Stimulated activated CD8-positive, alpha-beta memory T cell treated with anti-CD3 and anti-CD28 coated beads, Interleukin-7, amount 100 ng/mL, for 48 hours (primary cell): ENCODE measurements at regions not wholly inside any gene's neighbourhood (a gene's known extent, or its start where the extent isn't known, plus 50 kb on each side); places are given as distances from the start of the nearest gene placed in this dataset.
A peak's percentile ranks its signal among the peaks of the same experiment; 100 is the strongest.
"Not testable (repeated sequence)": the region's sequence is repeated elsewhere in the genome, so short reads cannot be mapped to it uniquely, and the experiment has no call there.

Experiments
- DNase-seq, 2 donors: peaks; one replicate each; pipeline ENCODE4 v3.0.0-alpha.2; 2020; ENCODE audit warnings: low read depth in 1 of 2; ENCODE audit errors: extremely low read depth in 1 of 2

DNA sequence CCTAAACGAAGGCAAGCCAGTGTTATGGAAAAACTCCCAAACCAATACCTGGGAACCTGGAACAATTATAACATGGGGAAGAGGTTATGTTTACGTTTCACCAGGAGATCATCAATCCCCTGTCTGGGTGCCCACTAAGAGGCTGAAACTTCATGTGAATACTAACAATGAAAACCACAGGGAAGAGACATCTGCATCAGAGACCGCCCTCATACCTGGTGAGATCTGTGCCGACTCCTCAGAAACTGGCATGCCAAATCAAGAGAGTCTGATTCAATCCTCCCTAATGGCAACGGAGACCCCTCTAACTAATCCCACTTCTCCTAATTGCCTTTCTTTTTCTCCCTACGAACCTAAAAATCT lies 163.2 kb downstream of the IER5 start:
- no peak for DNase-seq

DNA sequence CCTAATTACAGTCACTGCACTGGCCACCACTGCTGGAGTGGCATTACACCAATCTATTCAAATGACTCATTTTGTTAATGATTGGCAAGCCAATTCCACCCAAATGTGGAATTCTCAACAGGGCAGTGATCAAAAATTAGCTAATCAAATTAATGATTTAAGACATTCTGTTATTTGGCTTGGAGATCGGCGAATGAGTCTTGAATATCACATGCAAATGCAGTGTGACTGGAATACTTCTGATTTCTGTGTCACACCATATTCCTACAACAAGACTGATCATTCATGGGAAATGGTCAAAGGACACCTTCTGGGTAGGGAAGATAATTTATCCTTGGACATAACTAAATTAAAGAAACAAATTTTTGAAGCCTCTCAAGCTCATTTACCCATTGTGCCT lies 165.1 kb downstream of the IER5 start:
- DNase-seq = not testable (repeated sequence)

DNA sequence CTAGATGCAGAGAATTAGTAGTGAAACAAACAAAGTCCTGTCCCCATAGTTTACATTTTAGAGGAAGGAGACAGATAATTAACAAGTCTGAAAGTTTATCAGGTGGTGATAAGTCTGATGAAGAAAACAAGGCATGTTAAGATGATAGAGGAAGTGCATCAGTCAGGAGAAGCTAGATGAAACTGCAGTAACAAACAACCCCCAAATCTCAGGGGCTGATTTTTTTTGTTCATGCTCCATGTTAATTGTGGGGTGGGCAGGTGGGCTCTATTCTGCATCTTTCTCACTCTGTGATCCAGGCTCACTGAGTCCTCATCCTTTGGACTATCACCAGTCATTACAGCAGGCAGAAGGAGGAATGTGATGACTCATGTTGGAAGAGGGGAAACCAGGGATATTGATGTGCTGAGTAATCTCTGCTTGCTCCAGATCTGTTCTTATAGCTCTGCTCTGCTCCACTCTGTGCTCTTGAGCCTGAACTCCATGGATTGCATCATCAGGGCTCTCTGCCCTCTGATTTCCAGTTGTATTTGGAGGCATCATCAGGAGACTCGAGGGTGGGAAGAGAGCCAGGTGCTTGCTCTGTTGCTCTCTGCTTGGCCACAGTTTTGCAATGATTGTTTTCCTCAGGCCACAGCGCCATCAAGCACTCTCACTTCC lies 166.9 kb downstream of the IER5 start:
- DNase-seq = no peak

DNA sequence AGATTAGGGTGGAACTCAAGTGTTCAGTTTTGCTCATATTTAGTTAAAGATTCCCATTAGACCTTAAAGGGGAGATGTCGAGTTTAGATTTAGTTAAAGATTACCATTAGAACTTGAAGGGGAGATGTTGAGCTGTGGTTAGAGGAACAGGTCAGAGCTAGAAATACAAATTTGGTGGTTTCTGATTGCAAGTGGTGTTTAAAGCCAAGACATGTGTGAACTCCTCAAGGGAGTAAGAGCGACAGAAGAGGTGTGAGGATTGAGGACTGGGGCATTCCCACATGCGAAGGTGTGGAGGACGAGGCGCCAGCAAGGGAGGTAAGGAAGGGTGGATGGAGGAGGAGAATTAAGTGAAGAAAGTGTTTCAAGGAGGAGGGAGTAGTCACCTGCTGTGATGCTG lies 168.6 kb downstream of the IER5 start:
- DNase-seq = no peak

DNA sequence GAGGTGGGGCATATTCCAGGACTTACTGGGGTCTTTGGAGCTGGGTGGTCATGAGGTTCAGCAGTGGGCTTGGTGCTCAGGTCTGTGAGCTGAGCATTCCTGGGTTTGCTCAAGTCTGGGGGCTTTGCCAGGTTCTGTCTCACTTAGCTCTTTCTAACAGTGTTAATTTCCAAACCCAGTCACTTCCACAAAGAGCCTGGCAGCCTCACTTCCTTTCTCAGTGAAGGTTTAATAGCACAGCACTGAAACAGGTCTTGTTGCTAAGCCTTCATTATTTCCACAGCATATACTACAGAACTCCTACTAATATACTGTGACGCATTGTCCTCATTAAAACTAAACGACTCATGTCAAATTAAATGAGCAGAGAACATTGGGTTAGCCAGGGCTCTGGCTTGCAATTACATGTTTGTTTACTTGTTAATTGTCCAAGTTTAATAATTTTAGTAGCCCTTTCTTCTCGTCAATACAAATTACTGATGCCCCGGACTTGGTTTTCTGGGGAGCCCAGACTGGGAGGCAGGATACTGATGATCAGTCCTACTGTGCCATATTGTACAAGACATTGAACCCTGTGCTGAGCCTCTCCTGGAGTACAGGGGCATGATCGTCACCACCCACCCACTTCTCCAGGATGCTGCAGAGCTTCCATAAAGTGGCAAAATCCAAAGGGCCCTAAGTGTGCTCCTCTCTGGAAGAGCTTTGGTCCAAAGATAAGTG lies 170.7 kb downstream of the IER5 start:
- DNase-seq = no peak

DNA sequence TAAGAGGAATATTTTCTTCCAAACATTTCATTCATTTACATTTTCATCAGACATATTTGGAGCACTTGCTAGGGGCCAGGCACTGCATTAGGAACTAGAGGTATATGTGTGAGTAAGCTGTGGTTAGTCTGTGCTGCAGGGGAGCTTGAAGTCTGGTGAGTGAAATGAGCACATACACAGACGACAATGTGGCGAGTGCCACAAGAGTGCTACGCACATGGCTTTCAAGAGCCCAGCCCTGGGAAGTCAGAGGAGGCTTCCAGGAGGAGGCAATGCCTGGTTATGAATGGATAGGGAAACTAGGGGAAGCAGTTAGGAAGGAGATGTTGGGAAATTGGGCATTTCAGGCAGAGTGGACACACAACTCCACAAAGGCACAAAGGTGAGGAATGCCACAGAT lies 171.8 kb downstream of the IER5 start:
- no peak for DNase-seq

DNA sequence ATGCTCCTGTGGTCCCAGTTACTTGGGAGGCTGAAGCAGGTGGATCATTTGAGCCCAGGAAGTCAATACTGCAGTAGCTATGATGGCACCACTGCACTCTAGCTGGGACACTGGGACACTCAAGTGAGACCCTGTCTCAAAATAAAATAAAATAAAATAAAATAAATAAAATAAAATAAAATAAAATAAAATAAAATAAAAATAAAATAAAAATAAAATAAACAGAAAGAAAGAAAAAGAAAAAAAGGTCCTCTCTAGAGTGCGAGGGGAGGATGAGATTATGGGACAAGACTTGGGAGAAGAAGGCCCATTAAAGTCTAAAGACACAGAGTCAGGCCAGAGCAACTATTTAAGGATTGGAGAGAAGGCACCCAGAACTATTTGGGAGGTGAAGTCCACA lies 172.5 kb downstream of the IER5 start:
- no peak for DNase-seq

DNA sequence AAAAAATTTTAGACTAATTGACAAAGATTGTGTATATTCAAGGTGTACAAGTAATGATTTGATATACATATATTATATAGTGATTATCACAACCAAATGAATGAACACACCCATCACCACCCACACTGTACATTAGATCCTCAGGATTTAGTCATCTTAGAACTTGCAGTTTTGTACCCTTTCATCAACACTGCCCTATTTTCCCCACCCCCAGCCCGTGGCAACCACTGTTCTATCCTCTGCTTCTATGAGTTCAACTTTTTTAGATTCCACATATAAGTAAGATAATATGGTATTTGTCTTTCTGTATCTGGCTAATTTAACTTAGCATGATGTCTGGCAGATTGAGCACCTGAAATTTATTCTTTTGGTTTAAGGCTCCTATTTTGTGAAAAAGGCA lies 173.6 kb downstream of the IER5 start:
- no peak for DNase-seq

DNA sequence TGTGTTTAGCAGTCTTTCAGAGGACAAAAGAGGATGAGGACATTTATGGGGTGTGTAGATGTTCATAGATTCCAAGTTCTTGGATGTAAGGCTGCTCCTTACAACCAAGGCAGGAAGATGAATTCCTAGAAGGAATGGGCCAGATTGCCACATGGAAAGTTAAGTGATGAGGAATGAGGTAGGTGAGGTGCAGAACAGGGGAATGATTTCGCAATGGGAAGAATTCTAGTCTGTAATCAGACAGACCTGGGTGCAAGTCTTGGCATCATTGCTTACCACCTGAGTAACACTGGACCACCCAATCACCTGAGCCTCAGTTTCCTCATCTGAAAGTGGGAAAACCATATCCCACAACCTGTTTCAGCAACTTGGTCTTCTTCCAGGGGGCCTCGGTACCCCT lies 174.9 kb downstream of the IER5 start:
- DNase-seq = no peak

DNA sequence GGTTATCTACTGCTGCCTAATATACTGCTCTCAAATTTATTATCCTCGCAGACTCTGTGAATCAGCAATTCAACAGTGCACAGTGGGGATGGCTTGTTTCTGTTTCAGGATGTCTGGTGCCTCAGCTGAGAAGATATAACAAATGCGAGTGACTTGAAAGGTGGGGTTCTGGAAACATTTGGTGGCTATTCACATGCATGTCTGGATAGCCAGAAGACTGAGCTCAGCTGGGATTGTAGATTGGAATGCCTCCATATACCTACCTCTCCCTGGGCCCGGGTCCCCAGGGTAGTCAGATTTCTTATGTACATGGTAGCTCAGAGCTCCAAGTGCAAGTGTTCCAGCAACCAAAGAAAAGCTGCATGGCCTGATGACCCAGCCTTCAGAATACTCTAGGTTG lies 176.3 kb downstream of the IER5 start:
- no peak for DNase-seq

DNA sequence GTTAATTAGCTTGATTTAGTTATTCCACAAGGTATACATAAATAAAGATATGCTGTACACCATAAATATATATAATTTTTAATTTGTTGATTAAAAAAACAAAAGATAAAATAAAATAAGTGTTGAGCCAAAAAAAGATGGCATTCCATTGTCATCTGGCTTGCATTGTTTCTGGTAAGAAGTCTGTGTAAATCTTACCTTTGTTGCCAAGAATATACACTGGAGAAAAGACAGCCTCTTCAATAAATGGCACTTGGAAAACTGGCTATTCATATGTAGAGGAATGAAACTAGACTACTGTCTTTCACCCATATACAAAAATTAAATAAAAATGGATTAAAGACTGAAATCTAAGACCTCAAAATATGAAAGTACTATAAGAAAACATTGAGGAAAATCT lies 196.5 kb downstream of the IER5 start:
- no peak for DNase-seq

DNA sequence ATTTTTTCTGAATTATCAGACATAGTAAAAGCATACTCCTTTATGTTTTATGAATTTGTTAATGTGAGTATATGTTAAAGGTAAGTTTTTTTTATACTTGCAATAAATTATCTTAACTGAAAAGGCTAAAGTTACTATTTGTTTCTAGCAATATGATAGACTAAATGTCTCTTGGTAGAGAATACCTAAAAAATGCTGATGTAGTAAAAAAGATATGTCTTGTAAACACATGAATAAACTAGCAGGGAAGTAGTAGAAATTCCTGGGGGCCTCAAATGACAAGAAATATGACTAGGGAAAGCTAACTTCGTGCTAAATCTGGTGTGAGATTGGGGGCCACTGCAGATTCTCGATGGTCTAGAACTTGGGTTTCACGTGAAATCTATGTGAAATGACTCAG lies 188.1 kb upstream of the CACNA1E start:
- DNase-seq = no peak

DNA sequence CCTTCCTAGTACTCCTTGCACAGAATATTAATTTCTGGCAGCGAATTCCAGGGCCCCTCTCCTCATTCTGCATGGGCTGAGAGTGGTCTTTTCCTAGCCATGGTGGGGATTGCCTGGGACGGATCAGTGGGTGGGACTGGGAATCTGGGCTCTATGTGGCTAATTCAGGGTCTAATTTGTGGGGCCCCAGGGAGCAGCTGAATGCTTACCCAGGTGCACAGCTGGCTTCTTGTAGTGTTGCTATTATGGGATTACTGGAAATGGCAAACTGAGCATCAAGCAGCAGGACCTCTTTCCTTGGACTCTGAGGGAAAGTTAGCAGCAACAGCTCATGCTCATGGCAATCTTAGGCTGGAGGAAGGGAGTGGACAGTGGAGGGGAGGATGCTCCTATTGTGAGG lies 187.1 kb upstream of the CACNA1E start:
- no peak for DNase-seq

DNA sequence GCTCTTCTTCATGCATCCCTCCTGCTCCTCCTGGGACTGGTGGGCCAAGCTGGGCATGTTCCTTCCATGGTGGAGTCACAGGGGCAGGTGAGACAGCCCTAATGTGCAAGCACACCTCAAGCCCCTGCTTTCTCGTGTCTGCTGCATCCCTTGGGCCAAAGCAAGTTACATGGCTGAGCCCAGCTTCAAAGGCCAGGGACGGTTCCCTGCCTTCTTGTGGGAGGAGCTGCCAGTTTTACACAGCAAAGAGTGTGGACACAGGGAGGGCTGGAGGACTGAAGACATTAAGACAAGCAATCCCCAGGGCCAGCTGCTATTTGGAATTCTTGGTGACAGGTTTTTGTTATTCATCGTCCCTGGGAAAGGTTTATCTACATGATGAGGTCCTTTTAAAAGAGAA lies 175.2 kb upstream of the CACNA1E start:
- no peak for DNase-seq

DNA sequence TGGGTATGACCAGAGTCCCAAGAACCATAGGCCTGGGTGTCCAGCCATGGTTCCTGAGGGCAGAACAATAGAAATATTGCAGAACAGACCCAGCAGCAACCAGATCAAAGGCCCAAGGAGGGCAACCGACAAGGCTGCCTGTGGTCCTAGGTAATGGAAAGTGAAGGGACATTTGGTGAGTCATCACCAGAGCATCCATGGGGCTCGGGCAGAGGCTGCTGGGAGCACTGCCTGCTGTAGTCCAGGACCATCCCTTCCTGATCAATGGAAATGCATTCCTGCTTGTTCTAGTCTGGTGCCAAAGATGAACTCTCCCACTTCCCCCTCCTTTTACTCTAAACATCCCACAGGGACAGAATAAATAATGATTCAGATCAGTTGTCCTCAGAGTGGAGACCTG lies 172.8 kb upstream of the CACNA1E start:
- DNase-seq = no peak

DNA sequence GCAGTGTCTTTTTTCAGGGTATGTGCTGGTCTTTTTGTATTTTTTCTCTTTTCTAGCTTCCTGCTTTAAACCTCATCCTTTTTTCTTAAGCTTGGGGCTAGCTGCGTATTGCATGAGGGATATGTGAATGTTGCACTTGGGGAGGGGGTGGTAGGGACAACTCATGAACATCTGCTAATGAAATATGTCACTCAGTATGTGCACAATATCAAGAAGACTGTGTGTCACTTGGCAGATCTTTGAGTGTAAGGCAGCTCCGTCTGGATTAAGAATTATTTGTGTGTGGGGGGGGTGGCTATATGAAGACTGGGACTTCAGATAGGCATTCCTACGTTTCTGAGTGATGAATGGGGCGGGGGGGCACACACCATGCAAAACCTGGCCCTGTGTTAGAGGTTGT lies 170.4 kb upstream of the CACNA1E start:
- DNase-seq = no peak

DNA sequence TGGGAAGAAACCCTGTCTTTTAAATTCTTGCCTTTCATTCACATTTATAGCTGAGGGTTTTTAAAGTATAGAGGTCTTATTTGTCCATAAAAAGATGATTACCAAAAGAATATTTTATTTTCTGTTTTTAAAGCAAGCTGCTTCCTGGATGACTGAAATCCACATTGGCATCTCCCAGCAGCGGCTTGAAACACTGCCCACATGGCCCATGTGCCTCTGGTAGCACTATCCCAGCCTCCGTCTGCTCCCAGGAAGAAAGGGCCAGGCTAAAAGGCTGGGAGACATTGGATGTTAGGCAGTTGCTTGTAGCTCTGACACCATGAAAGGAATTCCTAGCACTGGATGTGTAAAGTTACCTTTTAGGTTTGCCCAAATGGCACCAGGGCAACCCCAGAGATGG lies 169.9 kb upstream of the CACNA1E start:
- DNase-seq = no peak

DNA sequence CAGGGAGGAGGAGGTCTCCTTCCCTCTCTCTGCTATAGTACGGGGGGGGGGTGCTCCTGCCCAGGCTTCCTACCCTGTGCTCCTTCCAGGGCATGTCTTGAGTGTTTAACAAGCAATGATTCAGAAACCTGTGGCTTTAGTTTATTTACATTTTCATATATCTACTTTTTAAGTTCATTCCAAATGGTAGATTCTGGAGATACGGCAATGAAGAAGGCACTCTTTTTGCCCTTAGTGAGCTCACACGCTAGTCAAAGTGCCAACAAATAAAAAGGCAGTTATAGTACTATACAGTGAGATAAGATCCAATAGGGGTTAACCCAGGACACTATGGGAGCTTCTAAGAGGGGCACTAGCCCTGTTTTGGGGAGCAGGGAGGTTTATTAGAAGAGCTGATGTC lies 169.3 kb upstream of the CACNA1E start:
- no peak for DNase-seq

DNA sequence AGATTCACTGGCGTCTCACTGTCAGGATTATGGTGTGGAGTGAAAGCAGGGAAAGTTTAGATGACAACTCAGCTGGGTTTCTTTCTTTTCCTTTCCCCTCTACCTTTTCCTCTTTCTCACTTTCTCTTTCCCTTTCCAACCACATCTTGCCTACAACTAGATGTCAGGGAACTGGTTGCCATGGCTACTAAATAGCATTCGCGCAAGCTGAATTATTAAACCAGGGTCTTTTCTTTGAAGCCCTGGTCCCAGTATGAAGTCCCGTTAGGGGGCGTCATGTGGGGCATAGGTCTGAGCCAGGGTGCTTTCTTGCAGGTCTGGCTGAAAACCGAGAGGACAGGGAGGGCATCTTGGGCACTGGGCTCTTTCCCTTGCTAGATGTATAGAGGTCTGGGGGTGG lies 168.4 kb upstream of the CACNA1E start:
- no peak for DNase-seq

DNA sequence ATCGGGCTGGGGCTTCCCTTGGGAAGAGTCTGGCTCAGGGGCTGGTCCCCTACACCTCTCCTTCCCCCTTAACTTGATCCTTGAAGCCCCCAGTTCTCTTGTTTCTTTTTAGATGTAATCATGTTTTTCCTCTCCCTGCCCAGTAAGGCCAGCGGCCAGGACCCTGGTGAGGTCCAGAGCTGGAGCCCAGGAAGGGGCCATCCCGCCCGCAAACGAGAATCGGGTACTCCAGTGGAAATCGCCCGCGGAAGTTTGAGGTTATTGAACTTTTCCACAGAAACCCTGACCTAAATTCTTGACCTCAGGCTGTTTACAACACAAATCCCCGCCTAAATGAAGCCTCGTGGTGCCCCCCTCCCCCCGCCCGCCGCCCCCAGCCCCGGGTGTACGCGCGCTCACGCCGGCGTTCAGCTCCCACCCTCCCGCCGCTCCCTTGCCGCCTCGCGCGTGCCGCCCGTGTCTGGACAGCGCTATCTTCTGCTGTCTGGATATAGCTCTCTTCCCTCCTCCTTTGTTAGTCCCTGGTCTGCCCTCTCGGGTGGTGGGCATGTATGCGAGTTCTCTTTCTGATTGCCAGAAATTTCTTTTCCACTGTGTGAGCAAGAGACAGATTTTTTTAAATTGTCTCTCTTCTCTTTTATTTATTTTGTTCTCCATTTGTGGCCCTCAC lies 165.9 kb upstream of the CACNA1E start:
- DNase-seq = no peak

DNA sequence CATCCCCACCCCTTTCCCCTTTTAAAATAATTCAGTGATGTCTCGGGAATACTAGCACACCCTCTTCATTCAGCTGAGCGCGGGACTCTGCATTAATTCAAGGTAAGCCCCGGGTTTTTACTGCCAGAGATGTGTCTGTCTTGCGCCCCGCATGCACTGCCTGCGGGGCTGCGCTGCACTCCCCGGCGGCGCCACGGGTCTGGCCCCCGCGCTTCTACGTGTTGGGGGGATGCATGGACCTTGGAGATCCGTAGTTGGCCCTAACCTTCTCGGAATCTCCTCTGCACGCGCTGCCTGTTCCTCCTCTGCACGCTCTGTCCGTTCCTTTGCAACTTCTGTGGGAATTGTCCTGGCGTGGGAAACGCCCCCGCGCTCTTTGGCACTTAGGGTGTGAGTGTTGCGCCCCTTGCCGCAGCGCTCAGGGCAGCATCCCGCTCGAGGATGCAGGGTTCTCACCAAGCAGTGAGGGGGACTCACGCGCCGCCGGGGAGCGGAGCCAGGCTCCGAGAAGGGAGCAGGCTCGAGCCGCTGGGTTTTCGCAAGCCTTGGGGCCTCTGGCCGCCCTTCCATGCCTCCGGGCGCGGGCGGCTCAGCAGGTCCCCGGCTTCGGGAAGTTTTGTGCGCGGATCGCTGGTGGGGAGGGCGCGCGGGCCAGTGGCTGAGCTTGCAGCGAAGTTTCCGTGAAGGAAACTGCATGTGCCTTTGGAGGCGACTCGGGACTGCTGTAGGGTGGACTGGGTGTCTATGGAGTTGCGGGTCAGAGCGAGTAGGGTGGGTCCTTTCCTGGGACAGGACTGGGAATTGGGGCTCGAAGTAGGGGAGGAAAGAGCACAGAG lies 165.1 kb upstream of the CACNA1E start:
- no peak for DNase-seq

DNA sequence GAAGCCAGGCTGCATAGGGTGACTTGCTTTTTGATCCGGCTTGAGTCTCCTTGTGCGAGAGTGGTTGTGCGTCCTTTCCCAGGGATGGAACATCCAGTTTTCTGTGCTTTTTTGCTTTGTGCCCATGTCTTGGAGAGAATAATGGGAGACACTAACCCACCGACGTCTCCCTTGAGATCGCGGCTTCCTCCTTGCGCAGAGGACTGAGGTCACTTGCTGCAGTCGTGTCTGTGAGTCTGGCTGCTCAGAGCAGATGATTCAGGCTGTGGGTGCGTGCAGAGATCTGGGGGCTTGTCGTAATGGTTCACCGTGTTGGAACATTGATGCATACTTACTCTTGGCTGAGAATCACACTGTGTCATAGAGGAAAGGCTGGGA lies 164.5 kb upstream of the CACNA1E start:
- peak in 1 of 2 donors; percentile 32 for DNase-seq
